GM18498 (cell line): ENCODE measurements at regions not wholly inside any gene's neighbourhood (a gene's known extent, or its start where the extent isn't known, plus 50 kb on each side); places are given as distances from the start of the nearest gene placed in this dataset.

Source experiments
- ATAC-seq: cut with Tn5 transposase; IDR thresholded peaks from one replicate; pipeline ENCODE4 v1.9.1; 2021; ENCODE audit warnings: mild to moderate bottlenecking, moderate library complexity; ENCODE audit not compliant: unreplicated experiment

GRCh38 chr2:217459016-217459415 lies 543.8 kb downstream of the TNS1 start:
- no peak for ATAC-seq

- no peak for ATAC-seq
Measured at GRCh38 chr2:217456016-217456415, 546.8 kb downstream of the TNS1 start.

- no peak for ATAC-seq
Measured at GRCh38 chr2:217452928-217453327, 549.9 kb downstream of the TNS1 start.

- ATAC-seq, result no peak
Measured at GRCh38 chr2:217451666-217452065, 551.1 kb downstream of the TNS1 start.

GRCh38 chr2:217449444-217449843 lies 553.4 kb downstream of the TNS1 start:
- no peak for ATAC-seq

- ATAC-seq, result no peak
Measured at GRCh38 chr2:217448860-217449259, 553.9 kb downstream of the TNS1 start.

- no peak for ATAC-seq
Measured at GRCh38 chr2:217445723-217446122, 557.1 kb downstream of the TNS1 start.

- ATAC-seq, result peak; percentile 61
Measured at GRCh38 chr2:217444932-217445331, 557.9 kb downstream of the TNS1 start.

- ATAC-seq, result no peak
Measured at GRCh38 chr2:217444509-217444908, 558.3 kb downstream of the TNS1 start.

- no peak for ATAC-seq
Measured at GRCh38 chr2:217443601-217444000, 559.2 kb downstream of the TNS1 start.

GRCh38 chr2:217440000-217440399 lies 562.8 kb downstream of the TNS1 start:
- peak; percentile 81 for ATAC-seq

GRCh38 chr2:217438821-217439220 lies 564.0 kb downstream of the TNS1 start:
- peak; percentile 59 for ATAC-seq

- no peak for ATAC-seq
Measured at GRCh38 chr2:217438136-217438535, 564.7 kb downstream of the TNS1 start.

- ATAC-seq, result no peak
Measured at GRCh38 chr2:217437290-217437870, 565.4 kb downstream of the TNS1 start.

- ATAC-seq, result no peak
Measured at GRCh38 chr2:217436386-217436785, 566.4 kb downstream of the TNS1 start.

GRCh38 chr2:217434180-217434975 lies 568.4 kb downstream of the TNS1 start:
- peak; percentile 99 for ATAC-seq

- no peak for ATAC-seq
Measured at GRCh38 chr2:217433522-217433921, 569.3 kb downstream of the TNS1 start.

GRCh38 chr2:217431577-217432269 lies 571.1 kb downstream of the TNS1 start:
- no peak for ATAC-seq

- no peak for ATAC-seq
Measured at GRCh38 chr2:217430916-217431576, 571.2 kb upstream of the TNP1 start.

GRCh38 chr2:217429981-217430500 lies 570.2 kb upstream of the TNP1 start:
- no peak for ATAC-seq

GRCh38 chr2:217421834-217422233 lies 562.0 kb upstream of the TNP1 start:
- ATAC-seq, result no peak
